Renal cortex interstitium (tissue), 11 donors: ENCODE measurements at regions not wholly inside any gene's neighbourhood (a gene's known extent, or its start where the extent isn't known, plus 50 kb on each side); places are given as distances from the start of the nearest gene placed in this dataset.
"Not testable (repeated sequence)": the region's sequence is repeated elsewhere in the genome, so short reads cannot be mapped to it uniquely, and the experiment has no call there.

Experiments
- DNase-seq, 11 donors: peaks; one replicate each; pipeline ENCODE4 v3.0.0-alpha.2; 2013; ENCODE audit warnings: low read depth in 9 of 11, low spot score in 4 of 11; ENCODE audit errors: extremely low read depth in 1 of 11

DNA sequence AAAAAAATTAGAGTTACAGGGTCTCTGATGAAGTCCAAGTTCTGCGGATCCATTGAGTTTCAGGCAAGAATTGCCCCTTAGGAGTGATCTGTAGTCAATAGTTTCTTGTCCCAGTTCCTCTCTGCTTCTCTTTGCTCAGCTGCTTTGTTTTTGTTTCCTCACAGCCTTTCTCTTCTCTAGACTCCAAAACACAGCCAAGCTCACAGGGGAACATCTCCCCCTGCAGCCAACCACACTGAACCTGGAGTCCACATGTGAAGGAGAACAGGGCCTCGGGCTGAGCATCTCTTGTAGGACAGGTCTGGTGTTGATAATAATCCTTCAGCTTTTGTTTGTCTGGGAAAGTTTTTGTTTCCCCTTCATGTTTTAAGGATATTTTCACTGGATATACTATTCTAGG lies 202.6 kb upstream of the ATP10A start:
- DNase-seq = no peak

DNA sequence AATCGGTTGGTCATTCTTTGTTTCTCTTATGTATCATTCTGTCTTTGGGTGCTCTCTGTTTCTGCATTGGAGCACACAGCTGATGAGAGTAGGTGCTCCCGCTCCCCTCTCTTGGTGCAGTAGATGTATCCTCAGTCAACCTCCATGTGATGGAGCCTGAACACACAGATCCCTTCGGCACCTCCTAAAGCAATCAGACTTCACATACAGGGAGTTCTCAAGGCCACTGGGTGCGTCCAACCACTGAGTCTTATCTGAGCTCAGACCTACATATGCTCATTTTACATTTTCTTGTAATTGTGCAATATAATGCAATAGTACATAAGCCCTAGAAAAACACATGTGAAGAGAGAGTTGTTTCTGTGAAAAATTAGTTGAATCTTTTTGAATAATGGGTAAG lies 198.1 kb upstream of the ATP10A start:
- no peak for DNase-seq

DNA sequence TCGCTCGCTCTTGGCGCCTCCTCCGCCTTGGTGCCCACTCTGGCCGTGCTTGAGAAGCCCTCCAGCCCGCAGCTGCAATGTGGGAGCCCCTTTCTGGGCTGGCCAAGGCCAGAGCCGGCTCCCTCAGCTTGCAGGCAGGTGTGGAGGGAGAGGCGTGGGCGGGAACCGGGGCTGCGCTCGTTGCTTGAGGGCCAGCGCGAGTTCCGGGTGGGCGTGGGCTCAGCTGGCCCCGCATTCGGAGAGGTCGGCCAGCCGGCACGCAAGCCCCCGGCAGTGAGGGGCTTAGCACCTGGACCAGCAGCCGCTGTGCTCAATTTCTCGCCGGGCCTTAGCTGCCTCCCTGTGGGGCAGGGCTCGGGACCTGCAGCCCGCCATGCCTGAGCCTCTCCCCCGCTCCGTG lies 193.6 kb upstream of the ATP10A start:
- not testable (repeated sequence) for DNase-seq

DNA sequence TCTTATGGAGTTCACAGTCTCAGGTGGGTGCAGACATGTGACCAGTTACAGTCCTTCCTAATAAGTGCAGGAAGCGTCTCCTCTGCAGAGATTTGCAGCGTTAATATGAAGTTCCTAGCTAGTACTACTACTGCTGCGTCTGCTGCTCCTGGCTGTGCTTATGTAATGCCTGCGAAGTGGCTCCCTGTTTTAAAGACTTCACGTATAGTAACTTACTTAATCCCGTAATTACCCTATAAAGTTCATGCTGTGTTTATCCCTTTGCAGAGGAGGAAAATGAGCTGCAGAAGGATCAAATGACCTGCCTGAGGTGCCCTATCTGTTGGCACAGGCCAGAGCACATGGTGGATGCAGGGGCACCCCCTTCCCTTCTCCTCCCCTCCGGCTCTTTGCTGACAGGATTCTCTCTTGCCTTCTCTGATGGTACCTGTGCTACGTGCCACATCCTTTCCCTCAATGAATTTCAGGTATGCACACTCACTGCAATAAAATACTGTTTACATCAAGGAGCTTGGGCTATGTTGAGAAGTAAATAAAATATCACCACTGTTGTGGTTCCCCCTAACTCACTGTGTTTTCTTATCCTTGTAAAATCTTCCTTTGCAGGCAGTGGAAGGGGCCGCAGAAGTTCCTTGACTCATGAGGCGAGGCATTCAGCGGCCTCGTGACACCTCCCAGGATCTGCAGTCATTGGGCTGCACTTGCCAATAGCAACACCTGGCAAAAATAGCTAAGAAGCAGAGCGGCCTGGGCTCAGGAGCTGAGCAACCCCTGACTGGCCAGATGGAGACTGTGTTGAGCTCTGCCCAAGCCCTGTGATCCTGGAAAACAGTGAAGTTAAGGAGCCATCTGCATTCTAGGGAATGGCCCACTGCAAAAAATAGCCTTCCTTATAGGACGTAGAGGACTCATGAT lies 188.9 kb upstream of the ATP10A start:
- no peak for DNase-seq

DNA sequence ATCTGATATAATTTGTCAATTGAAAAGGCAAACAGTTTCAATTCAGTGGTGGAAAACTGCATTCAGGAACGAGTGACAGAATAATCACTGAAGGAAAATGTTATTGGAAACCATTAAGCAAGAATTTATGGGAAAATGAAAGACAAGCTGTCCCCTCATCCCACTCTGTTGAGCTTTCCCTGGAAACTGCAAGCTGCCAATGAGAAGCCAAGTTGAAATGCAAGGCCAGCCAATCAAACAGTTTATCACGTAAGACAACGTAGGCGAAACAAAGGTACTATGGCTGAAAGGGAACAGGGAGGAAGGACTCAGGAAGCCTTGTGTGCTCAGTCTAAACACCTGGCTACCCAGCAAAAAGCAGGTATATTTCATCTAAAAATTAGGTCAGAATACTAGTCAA lies 187.9 kb upstream of the ATP10A start:
- DNase-seq = no peak

DNA sequence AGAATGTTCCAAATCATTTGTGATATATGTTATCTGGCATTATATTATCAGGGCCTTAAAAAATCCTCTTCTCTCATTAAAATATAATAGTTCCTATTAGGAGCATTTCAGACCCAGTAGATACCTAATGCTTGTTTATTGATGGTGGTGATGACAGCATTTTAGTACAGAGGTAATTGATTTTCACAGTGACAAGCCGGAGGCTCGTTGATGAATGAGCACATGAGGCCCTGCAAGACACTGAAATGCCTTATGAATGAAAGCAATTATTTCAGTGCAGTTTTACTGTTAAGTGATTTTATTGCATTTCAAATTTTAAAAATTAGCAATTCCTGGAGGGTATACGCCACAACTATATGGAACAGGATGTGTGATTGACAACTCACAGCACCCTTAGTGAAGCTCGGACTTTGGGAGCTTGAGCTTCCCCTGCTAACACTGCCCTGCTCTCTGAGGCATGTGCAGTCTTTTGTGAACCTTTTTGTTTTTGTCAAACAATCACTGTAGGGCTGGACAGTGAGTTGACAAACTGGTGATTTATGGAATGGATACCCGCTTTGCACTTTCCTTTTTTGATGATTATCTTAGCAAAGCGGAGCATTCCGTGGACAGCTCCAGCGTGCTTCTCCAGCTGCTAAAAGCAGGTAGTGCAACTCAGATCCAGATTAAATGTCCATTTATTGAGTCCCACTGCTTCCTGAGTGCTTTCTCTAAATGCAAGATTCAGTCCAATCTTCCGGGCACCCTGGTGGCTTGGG lies 187.0 kb upstream of the ATP10A start:
- DNase-seq = no peak

DNA sequence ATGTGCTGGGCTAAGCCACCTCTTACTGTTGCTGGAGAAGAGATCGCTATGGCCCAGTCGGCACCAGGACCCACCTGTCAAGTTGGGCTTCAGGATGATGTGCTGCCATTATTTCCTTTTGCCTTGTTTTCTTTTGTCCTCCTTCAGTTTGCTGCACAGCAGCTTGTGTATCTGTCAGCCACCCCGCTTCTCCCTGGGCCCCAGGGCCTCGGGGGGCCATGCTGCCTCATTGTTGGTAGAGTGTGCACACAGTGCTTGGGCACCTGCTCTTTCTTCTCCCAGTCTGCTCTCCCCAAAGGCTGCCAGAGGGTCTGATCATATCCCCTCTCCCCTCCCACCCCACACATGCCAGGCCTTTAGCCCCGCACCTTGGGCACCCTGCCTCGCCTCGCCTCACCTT lies 185.5 kb upstream of the ATP10A start:
- DNase-seq = no peak

DNA sequence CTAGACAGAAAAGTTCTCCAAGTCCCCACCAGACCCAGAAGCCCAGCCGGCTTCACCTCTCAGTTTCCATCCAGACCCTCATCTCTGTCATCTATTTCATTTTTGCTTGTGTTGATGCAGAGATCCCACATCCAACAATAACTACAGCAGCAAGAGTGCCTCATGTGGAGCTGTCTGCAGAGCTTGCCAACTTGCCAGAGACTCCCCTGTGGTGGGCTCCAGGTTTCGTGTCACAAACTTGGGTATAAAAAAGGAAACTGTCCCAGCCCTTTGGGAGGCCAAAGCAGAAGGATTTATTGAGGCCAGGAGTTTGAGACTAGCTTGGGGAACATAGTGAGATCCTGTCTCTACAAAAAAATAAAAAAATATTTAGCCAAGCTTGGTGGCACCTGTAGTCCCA lies 182.4 kb upstream of the ATP10A start:
- DNase-seq = no peak

DNA sequence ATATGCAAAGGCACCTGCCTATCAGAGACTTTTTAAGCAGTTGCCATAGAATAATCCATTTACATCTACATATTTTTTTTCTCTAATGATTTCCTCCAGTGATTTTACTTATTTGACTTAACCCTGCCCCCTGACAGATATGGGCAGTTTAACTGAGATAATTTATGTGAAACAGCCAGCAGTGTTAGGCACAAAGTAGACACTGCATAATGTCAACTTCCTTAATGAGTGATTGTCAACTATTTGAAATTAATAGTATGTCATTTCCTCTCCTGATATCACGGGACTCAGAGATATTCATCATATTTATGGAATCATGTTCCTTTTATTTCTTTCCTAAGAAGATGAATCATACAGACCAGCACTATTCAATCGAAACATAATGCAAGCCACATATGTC lies 179.9 kb upstream of the ATP10A start:
- no peak for DNase-seq

DNA sequence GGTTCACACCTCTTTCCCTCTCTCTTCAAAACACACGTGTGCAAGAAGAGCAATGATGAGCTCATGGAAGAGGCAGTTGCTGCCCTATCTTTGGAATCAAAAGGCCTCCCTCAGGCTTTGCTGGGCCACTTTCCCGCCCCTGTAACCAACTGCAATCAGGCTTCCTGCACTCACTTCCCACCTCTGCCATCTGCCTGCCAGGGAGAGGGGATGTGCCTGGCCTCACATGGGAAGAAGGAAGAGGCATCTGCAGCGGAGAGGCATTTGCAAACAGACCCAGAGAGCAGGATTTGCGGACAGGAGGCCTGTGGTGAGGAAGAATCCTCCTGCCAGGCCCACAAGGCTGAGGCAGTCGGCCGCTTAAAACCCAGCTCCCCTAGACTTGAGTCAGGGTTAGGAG lies 175.6 kb upstream of the ATP10A start:
- no peak for DNase-seq

DNA sequence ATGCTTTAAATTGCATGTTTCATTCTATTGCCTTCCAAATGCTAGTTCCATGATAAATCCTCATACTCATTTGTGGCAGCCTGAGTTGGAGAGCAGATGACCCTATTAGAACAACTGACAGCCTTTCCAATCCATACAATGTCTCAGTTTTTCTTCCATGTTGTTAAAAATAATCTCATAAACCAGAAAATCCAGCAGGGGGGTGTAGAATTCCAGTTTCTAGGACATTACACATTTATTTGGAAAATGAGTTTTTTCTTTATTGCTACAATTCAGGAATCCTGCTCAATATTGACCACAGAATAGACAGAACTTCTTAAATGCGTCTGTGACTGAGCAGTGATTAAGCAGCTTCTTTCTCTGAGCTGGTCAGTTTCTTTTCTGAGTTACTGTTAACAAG lies 174.2 kb upstream of the ATP10A start:
- DNase-seq = no peak

DNA sequence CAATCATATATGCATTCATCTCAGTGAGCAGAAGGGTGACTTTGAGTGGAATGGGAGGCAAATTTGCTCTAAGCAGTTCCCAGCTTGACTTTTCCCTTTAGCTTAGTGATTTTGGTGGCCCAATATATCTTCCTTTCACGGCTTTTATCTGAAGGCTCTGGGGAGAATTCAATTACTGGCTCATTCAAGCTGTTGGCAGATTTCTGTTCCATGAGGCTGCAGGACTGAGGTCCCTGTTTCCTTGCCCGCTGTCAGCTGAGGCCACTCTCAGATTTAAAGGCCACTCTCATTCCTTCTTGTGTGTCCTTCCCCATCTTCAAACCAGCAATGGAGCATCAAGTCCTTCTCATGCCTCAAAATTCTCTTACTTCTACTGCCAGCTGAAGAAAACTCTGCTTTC lies 170.4 kb upstream of the ATP10A start:
- DNase-seq = no peak

DNA sequence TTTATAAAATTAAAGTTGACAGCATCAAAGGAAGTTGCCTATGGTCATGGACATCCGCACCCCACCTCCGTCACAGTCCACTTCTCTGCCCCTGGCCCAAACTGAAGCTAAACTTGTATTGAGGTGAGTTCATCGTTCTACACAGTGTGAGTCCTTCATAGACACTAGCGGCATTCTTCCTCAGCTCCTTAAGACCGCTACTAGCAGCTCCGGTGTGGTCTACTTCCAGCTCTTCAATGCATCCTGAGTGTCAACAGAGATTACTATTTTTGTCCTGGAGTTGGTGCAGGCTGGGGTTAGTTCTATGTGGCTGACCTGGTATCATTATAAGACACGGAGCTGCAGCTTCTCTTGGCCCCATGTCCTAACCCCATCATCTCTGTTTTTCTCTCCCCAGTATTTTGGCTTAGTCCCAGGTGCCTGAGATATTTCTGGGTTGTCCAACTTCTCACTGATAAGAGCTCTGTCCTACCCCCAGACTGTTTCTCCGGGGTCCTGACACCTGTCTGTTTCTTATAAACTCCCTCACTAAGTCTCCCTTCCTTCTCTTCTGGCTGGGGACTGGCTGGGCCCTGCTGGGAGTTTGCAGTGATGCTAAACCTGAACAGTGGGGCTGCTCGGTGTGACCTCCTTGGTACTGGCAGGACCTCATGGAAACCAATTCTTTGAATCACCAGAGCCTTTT lies 169.2 kb upstream of the ATP10A start:
- DNase-seq = no peak

DNA sequence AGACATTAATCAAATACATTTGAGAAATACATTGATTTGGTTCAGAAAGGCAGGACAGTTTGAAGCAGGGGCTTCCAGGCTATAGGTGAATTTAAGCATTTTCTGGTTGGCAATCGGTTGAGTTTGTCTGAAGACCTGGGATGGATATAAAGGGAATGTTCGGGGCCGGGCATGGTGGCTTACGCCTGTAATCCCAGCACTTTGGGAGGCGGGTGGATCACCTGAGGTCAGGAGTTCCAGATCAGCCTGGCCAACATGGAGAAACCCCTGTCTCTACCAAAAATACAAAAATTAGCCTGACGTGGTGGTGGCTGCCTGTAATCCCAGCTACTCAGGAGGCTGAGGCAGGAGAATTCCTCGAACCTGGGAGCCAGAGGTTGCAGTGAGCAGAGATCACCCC lies 166.5 kb upstream of the ATP10A start:
- not testable (repeated sequence) for DNase-seq

DNA sequence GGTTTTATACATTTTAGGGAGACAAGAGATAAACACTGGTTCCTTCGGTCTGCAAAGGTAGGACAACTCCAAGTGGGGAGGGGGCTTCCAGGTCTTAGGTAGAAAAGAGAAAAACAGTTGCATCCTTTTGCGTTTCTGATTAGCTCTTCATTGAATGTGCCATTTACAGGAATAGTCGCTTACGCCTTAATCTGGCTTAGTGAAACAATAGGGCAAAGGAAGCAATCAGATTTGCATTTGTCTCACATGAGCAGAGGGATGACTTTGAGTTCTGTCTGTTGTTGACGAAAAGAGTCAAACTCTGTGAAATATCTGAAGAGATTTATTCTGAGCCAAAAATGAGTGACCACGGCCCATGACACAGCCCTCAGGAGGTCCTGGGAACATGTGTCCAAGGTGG lies 166.0 kb upstream of the ATP10A start:
- no peak for DNase-seq

DNA sequence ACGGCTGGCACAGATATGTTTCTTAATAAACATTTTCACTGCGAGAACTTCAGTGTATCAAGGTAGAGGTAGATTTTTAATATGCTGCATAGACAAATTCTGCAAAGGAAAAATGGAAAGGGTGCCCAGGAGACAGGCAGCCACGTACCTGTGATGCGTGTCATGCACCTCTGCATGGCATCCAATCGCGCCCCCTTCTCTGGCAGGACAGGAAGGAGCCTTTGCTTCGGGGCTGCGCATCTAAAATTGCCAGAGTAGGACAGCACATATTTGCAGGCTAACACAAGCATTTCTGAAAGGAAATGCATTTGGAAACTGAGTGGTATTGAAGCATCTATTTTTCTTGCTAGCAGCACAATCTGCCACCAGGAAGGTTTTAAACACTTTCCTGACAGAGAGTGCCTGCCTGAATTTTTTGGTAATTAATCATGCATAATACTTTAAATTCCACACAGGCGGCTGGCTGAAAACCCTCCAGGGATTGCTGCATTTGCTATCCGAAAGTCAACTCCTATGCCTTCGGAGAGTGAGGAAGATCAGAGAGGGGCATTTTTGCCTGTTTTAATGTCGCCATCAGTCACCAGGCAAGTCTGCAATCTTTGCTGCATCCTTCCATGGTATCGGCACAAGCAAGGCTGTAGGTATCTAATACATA lies 165.1 kb upstream of the ATP10A start:
- DNase-seq = no peak

DNA sequence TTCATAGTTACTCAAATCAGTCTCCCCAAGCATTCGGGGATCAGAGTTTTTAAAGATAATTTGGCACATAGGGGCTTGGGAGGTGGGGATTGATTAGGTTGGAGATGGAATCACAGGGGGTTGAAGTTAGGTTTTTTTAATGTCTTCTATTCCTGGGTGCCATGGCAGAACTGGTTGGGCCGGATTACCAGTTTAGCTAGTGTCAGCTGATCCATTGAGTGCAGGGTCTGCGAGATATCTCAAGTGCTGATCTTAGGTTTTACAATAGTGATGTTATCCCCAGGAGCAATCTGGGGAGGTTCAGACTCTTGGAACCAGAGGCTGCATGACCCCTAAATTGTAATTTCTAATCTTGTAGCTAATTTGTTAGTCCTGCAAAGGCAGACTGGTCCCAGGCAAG lies 163.5 kb upstream of the ATP10A start:
- not testable (repeated sequence) for DNase-seq

DNA sequence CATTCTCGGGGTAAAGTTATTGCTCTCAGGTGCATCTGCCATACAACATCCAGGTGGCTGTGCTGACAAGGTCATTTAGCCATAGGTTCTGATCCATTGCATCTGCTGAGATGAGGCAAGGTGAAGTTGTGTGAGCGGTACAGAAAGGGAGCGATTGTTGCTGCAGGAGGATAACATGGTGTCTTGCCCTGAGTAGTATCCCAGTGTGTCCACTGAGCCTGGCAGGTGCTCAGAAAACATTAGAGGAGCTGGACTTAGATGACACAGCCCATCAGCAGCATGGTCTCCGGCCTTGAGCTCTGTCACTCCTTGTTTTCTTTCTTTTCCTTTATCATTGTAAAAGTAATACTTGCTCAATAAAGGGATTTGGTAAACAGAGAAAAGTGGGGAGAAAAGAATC lies 161.1 kb upstream of the ATP10A start:
- DNase-seq = no peak

DNA sequence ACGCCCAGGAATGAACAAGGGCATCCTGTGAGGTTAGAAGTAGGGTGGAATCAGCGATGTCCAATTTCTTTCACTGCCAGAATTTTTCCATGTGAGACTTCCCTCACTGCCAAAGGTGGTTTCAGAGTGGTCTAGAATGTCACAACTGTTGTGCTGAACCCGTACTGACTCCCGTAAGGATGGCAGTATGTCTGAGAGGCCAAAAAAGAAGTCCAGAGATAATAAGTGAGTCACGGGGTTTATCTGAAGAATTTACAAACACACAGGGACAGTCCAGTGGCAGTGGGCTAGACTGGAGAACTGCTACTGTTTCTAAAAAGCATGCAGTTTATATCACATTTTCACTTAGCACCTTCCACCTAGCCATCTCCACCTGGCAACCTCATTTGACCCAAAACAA lies 160.6 kb upstream of the ATP10A start:
- DNase-seq = no peak

DNA sequence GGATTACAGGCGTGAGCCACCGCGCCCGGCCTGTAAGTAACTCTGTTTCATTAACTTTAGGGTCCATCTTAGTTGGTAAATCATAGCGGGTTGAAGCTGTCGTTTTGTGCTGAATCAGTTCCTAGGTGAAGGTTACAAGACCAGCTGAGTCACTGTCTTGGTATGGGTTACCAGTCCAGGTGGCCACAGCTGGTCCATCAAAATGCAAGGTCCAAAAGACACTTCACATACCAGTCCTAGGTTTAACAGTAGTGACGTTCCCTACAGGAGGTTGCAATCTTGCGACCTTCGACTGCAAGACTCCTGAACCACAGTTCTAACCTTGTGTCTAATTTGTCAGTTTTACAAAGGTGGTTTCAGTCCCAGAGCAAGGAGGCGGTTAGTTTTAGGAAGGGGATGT lies 160.1 kb upstream of the ATP10A start:
- no peak for DNase-seq
